OCI-LY7 (cell line): ENCODE measurements at regions not wholly inside any gene's neighbourhood (a gene's known extent, or its start where the extent isn't known, plus 50 kb on each side); places are given as distances from the start of the nearest gene placed in this dataset.

Experiments used
- EZH2phosphoT487 ChIP-seq: fragments of 200-600 bp; sonication (generic); IDR thresholded peaks from 2 replicates; pipeline ENCODE4 v1.6.1; 2018; ENCODE audit warnings: low read depth, borderline replicate concordance, mild to moderate bottlenecking, mixed run types, antibody characterized with exemption, low read length, moderate library complexity, mixed read lengths
- TF ChIP-seq, protein P1 (sequence below): fragments of 200-600 bp; sonication (generic); conservative IDR thresholded peaks from 2 replicates; pipeline ENCODE4 v1.5.1; 2014; ENCODE audit warnings: mild to moderate bottlenecking, antibody characterized with exemption, low read length, moderate library complexity, mixed read lengths

GRCh38 chr4:87911252-87911774 is 64.2 kb upstream of the SPP1 start:
- TF ChIP-seq, protein P1, sequence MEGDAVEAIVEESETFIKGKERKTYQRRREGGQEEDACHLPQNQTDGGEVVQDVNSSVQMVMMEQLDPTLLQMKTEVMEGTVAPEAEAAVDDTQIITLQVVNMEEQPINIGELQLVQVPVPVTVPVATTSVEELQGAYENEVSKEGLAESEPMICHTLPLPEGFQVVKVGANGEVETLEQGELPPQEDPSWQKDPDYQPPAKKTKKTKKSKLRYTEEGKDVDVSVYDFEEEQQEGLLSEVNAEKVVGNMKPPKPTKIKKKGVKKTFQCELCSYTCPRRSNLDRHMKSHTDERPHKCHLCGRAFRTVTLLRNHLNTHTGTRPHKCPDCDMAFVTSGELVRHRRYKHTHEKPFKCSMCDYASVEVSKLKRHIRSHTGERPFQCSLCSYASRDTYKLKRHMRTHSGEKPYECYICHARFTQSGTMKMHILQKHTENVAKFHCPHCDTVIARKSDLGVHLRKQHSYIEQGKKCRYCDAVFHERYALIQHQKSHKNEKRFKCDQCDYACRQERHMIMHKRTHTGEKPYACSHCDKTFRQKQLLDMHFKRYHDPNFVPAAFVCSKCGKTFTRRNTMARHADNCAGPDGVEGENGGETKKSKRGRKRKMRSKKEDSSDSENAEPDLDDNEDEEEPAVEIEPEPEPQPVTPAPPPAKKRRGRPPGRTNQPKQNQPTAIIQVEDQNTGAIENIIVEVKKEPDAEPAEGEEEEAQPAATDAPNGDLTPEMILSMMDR: no peak
- no peak for TF ChIP-seq EZH2phosphoT487
